Stomach (tissue), 4 donors: ENCODE measurements at regions not wholly inside any gene's neighbourhood (a gene's known extent, or its start where the extent isn't known, plus 50 kb on each side); places are given as distances from the start of the nearest gene placed in this dataset.

Experiments used
- EP300 ChIP-seq: sonication (generic); formaldehyde crosslinking; IDR thresholded peaks from one replicate; pipeline ENCODE4 v1.6.1; 2017; ENCODE audit warnings: antibody characterized with exemption
- POLR2A ChIP-seq, 4 donors: fragments of 450-650 bp; IDR thresholded peaks; one replicate each; pipeline ENCODE4 v1.6.1; 2016; ENCODE audit warnings: antibody characterized with exemption in 4 of 4, control low read depth in 2 of 4, mild to moderate bottlenecking in 1 of 4, moderate library complexity in 1 of 4
- POLR2AphosphoS5 ChIP-seq, 3 donors: sonication (generic); formaldehyde crosslinking; IDR thresholded peaks; one replicate each; pipeline ENCODE4 v1.6.1; 2016; ENCODE audit warnings: antibody characterized with exemption in 3 of 3
- TF ChIP-seq, protein P1 (sequence below), 7 experiments: fragments of 450-650 bp in 4 of 7; fragments of 200-600 bp in 3 of 7; sonication (generic) in 3 of 7; IDR thresholded peaks; one replicate each; pipeline ENCODE4 v1.5.1; 2016 to 2019; ENCODE audit warnings: antibody characterized with exemption in 7 of 7, control low read depth in 2 of 7, mild to moderate bottlenecking in 1 of 7

DNA sequence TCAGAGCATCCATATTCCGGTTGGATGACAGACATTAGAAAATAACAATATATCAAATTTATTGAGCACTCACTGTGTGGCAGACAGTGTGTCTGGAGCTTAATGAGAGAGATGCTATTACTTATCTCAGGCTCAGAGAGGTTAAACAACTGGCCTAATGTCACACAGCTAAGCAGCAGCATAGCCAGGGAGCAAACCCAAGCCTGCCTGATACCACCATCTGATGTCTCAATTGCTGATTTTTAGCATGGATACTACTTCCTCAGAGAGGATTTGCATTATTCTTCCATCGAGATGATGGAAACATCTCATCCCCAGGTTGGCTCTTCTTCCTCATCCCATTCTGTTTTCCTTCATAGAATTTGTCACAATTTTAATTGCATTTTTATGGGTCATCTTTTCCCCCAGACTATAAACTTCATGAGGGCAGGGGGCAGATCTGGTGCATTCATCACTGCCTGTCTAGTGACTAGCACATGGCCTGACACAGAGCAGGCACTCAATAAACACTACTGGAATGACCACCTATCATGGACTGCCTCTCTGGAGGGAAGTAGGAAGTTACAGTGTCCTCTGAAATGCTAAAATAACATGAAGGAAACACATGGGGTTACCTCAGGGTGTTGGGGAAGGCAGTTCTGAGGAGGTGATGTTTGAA is 344.8 kb upstream of the CCL2 start:
- TF ChIP-seq, protein P1, sequence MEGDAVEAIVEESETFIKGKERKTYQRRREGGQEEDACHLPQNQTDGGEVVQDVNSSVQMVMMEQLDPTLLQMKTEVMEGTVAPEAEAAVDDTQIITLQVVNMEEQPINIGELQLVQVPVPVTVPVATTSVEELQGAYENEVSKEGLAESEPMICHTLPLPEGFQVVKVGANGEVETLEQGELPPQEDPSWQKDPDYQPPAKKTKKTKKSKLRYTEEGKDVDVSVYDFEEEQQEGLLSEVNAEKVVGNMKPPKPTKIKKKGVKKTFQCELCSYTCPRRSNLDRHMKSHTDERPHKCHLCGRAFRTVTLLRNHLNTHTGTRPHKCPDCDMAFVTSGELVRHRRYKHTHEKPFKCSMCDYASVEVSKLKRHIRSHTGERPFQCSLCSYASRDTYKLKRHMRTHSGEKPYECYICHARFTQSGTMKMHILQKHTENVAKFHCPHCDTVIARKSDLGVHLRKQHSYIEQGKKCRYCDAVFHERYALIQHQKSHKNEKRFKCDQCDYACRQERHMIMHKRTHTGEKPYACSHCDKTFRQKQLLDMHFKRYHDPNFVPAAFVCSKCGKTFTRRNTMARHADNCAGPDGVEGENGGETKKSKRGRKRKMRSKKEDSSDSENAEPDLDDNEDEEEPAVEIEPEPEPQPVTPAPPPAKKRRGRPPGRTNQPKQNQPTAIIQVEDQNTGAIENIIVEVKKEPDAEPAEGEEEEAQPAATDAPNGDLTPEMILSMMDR (IDR thresholded peaks at IDR 0.05): no peak
- TF ChIP-seq EP300 (no peak), POLR2A (IDR thresholded peaks at IDR 0.05) (no peak), POLR2AphosphoS5 (IDR thresholded peaks at IDR 0.05) (no peak)
